HepG2 (cell line): ENCODE measurements at regions not wholly inside any gene's neighbourhood (a gene's known extent, or its start where the extent isn't known, plus 50 kb on each side); places are given as distances from the start of the nearest gene placed in this dataset.

Experiments used
- ATAC-seq: fragments of 200-7000 bp; cut with Tn5 transposase; 3 replicates; pipeline ENCODE4 v1.9.1; 2020; ENCODE audit warnings: mild to moderate bottlenecking, moderate library complexity
- BruUV-seq: library from RNA; stranded (reverse); fragments of 400-500 nt; replicated peaks from 2 replicates; lab custom pipeline; 2021; lab: Mats Ljungman, UMichigan
- CTCF ChIA-PET: fragments of 300-600 bp; formaldehyde crosslinking; extraction: SDS; loops from one replicate; lab custom pipeline; 2021; ENCODE audit warnings: low total read pairs, inconsistent platforms, low intra/inter-chr PET ratio; lab: Yijun Ruan, JAX
- POLR2A ChIA-PET: fragments of 350-600 bp; sonication (Branson Sonifier 250); formaldehyde crosslinking; loops from one replicate; lab custom pipeline; 2020; ENCODE audit warnings: antibody characterized with exemption, inconsistent platforms; lab: Yijun Ruan, JAX
- DNase-seq: peaks from one replicate; pipeline ENCODE4 v3.0.0-alpha.2; 2015; ENCODE audit warnings: low spot score
- FAIRE-seq: peaks from 3 replicates; lab custom pipeline; 2011; peaks lifted over from hg19 to GRCh38; lab: Jason Lieb, UNC
- H2AFZ ChIP-seq: one replicate; pipeline ENCODE4 v1.6.1; 2011; ENCODE audit warnings: low read length, inconsistent platforms
- H3K27ac ChIP-seq: fragments of 300-600 bp; 3 replicates; pipeline ENCODE4 v1.8.0; 2011; ENCODE audit warnings: mixed run types, mild to moderate bottlenecking, mixed read lengths, low read length, inconsistent platforms; ENCODE audit not compliant: insufficient read depth; ENCODE audit errors: extremely low read length
- H3K27me3 ChIP-seq, 2 experiments: fragments of 200-600 bp in 1 of 2; 2 replicates in 1 of 2; 3 replicates in 1 of 2; pipeline versions ENCODE4 v1.6.0 to v1.8.0; 2011; ENCODE audit warnings: low read length in 2 of 2, mild to moderate bottlenecking in 2 of 2, moderate library complexity in 2 of 2, inconsistent platforms in 1 of 2; ENCODE audit not compliant: insufficient read depth in 2 of 2, control insufficient read depth in 1 of 2
- H3K36me3 ChIP-seq, 2 experiments: fragments of 200-600 bp in 1 of 2; replicated peaks in 1 of 2; 2 replicates in 1 of 2; 3 replicates in 1 of 2; pipeline versions ENCODE4 v1.5.1 to v1.8.0; 2011; ENCODE audit warnings: low read length in 2 of 2, inconsistent platforms in 1 of 2; ENCODE audit not compliant: insufficient read depth in 2 of 2, control insufficient read depth in 1 of 2
- H3K4me1 ChIP-seq: 2 replicates; pipeline ENCODE4 v1.5.1; 2012; ENCODE audit warnings: low read length, inconsistent platforms; ENCODE audit not compliant: insufficient read depth
- H3K4me2 ChIP-seq: 2 replicates; pipeline ENCODE4 v1.6.0; 2011; ENCODE audit warnings: low read depth, low read length, inconsistent platforms
- H3K4me3 ChIP-seq, 3 experiments: fragments of 200-600 bp in 1 of 3; sonication (generic), shearing (Covaris generic) in 1 of 3; replicated peaks in 1 of 3; 2 replicates each; pipeline ENCODE4 v1.5.1; 2011 to 2016; ENCODE audit warnings: low read length in 3 of 3, inconsistent platforms in 2 of 3, low read depth in 2 of 3, mild to moderate bottlenecking in 2 of 3, control low read depth in 1 of 3, mixed read lengths in 1 of 3; ENCODE audit not compliant: insufficient read depth in 1 of 3
- H3K79me2 ChIP-seq: one replicate; pipeline ENCODE4 v1.6.1; 2011; ENCODE audit warnings: low read length, inconsistent platforms; ENCODE audit not compliant: insufficient read depth
- H3K9ac ChIP-seq: 2 replicates; pipeline ENCODE4 v1.6.0; 2011; ENCODE audit warnings: mild to moderate bottlenecking, low read depth, low read length, inconsistent platforms; ENCODE audit not compliant: insufficient read depth
- H3K9me3 ChIP-seq: 2 replicates; pipeline ENCODE4 v1.5.1; 2012; ENCODE audit warnings: mild to moderate bottlenecking, low read length
- H4K20me1 ChIP-seq: 2 replicates; pipeline ENCODE4 v1.6.0; 2011; ENCODE audit warnings: inconsistent platforms, mild to moderate bottlenecking, low read length, moderate library complexity; ENCODE audit not compliant: insufficient read depth
- EED ChIP-seq: sonication (generic); formaldehyde crosslinking; IDR thresholded peaks from 2 replicates; pipeline ENCODE4 v1.5.0; 2020; ENCODE audit warnings: mild to moderate bottlenecking, missing genetic modification reagents
- ELF3 ChIP-seq: IDR thresholded peaks from 2 replicates; pipeline ENCODE4 v1.6.1; 2016; ENCODE audit warnings: missing genetic modification reagents, missing compliant biosample characterization
- FOSL1 ChIP-seq: sonication (generic); formaldehyde crosslinking; IDR thresholded peaks from 2 replicates; pipeline ENCODE4 v1.9.0; 2021; ENCODE audit warnings: missing genetic modification reagents, borderline replicate concordance
- NBN ChIP-seq: fragments of 450-650 bp; conservative IDR thresholded peaks from 2 replicates; pipeline ENCODE4 v1.6.1; 2017
- NCOA1 ChIP-seq: sonication (generic); formaldehyde crosslinking; IDR thresholded peaks from 2 replicates; pipeline ENCODE4 v1.9.0; 2021; ENCODE audit warnings: missing genetic modification reagents
- PAXIP1 ChIP-seq: sonication (generic); formaldehyde crosslinking; conservative IDR thresholded peaks from 2 replicates; pipeline ENCODE4 v1.4.0; 2020; ENCODE audit warnings: mild to moderate bottlenecking, missing genetic modification reagents, moderate library complexity
- PHF20 ChIP-seq: sonication (generic); formaldehyde crosslinking; IDR thresholded peaks from 2 replicates; pipeline ENCODE4 v1.5.0; 2020; ENCODE audit warnings: mild to moderate bottlenecking, missing genetic modification reagents
- PRDM4 ChIP-seq: sonication (generic); formaldehyde crosslinking; IDR thresholded peaks from 2 replicates; pipeline ENCODE4 v1.9.0; 2021; ENCODE audit warnings: missing genetic modification reagents, borderline replicate concordance
- REL ChIP-seq: sonication (generic); formaldehyde crosslinking; conservative IDR thresholded peaks from 2 replicates; pipeline ENCODE4 v1.8.0; 2022; ENCODE audit warnings: mild to moderate bottlenecking, missing genetic modification reagents, moderate library complexity
- RXRB ChIP-seq: IDR thresholded peaks from 2 replicates; pipeline ENCODE4 v1.6.1; 2016; ENCODE audit warnings: borderline replicate concordance, missing genetic modification reagents, missing compliant biosample characterization
- SMAD3 ChIP-seq: sonication (generic); formaldehyde crosslinking; IDR thresholded peaks from 2 replicates; pipeline ENCODE4 v1.4.0; 2020; ENCODE audit warnings: missing genetic modification reagents
- SOX5 ChIP-seq: IDR thresholded peaks from 2 replicates; pipeline ENCODE4 v1.6.1; 2016; ENCODE audit warnings: borderline replicate concordance
- TIGD3 ChIP-seq: sonication (generic); formaldehyde crosslinking; IDR thresholded peaks from 2 replicates; pipeline ENCODE4 v1.5.1; 2020; ENCODE audit warnings: mild to moderate bottlenecking, missing genetic modification reagents, borderline replicate concordance
- ZFP37 ChIP-seq: sonication (generic); formaldehyde crosslinking; IDR thresholded peaks from 2 replicates; pipeline ENCODE4 v1.4.0; 2020; ENCODE audit warnings: missing genetic modification reagents, borderline replicate concordance
- ZNF333 ChIP-seq: sonication (generic); formaldehyde crosslinking; IDR thresholded peaks from 2 replicates; pipeline ENCODE4 v1.4.0; 2020; ENCODE audit warnings: mild to moderate bottlenecking, missing genetic modification reagents, borderline replicate concordance
- ZNF619 ChIP-seq: sonication (generic); formaldehyde crosslinking; IDR thresholded peaks from 2 replicates; pipeline ENCODE4 v1.4.0; 2020; ENCODE audit warnings: mild to moderate bottlenecking, missing genetic modification reagents
- ZNF709 ChIP-seq: sonication (generic); formaldehyde crosslinking; IDR thresholded peaks from 2 replicates; pipeline ENCODE4 v1.5.0; 2020; ENCODE audit warnings: mild to moderate bottlenecking, missing genetic modification reagents
- WGBS: methylation state at CpG from one replicate; pipeline ENCODE4 v1.1.6; 2017; ENCODE audit warnings: low lambda C conversion rate; 5-methylcytosine and 5-hydroxymethylcytosine counted together
- in situ Hi-C: cut with HindIII; loops from 2 replicates; pipeline ENCODE4 v1.10.0; 2017; ENCODE audit warnings: low pct_unique_long_range_greater_than_20kb; ENCODE audit not compliant: extremely low pct_ligation_motif_present
- intact Hi-C: fragments of 100-400 bp; cut with micrococcal nuclease; formaldehyde crosslinking; loops from one replicate; pipeline ENCODE4 v1.10.0; 2022; ENCODE audit not compliant: unreplicated experiment

GRCh38 chr12:126967152-126967551 lies 1299.8 kb upstream of the TMEM132C start (continued):
- TF ChIP-seq PHF20 (no peak), NBN (no peak), PRDM4 (CRISPR knock-in tag) (no peak)

GRCh38 chr12:126974779-126975178 lies 1292.2 kb upstream of the TMEM132C start:
- no peak overlapping the region for H3K27ac ChIP-seq
- ChIA-PET CTCF (no interaction called here), POLR2A (no interaction called here)
- peaks cover 78% of the 10 kb centered on the region for H3K9me3 ChIP-seq
- no peak overlapping the region for H3K4me2 ChIP-seq
- in situ Hi-C loops (no loop called here), intact Hi-C loops (no loop called here)
- no peak for ATAC-seq
- H3K4me3 ChIP-seq: no peak overlapping the region
- H4K20me1 ChIP-seq: no peaks in the 10 kb centered on the region
- no peaks in the 10 kb centered on the region for H3K79me2 ChIP-seq
- H3K4me1 ChIP-seq: no peaks in the 10 kb centered on the region
- no peaks in the 10 kb centered on the region; a peak in 1 of 5 replicates for H3K27me3 ChIP-seq
- BruUV-seq: no TSS peak
- FAIRE-seq: no peak
- no peak overlapping the region for H3K9ac ChIP-seq
- DNase-seq: no peak
- WGBS: 0% methylated on average over 1 of the region's 3 CpGs
- no peak overlapping the region for H2AFZ ChIP-seq
- no peaks in the 10 kb centered on the region for H3K36me3 ChIP-seq
- TF ChIP-seq RXRB (no peak), ZFP37 (CRISPR knock-in tag) (no peak), SOX5 (CRISPR knock-in tag) (no peak), ZNF333 (no peak), PAXIP1 (CRISPR knock-in tag) (no peak), ELF3 (no peak), ZNF709 (CRISPR knock-in tag) (no peak), EED (CRISPR knock-in tag) (no peak), SMAD3 (CRISPR knock-in tag) (no peak), NCOA1 (CRISPR knock-in tag) (no peak), TIGD3 (CRISPR knock-in tag) (no peak), FOSL1 (CRISPR knock-in tag) (no peak), ZNF619 (no peak), REL (CRISPR knock-in tag) (no peak)
